ENCODE measurements at regions not wholly inside any gene's neighbourhood (a gene's known extent, or its start where the extent isn't known, plus 50 kb on each side); places are given as distances from the start of the nearest gene placed in this dataset.
"Not testable (repeated sequence)": the region's sequence is repeated elsewhere in the genome, so short reads cannot be mapped to it uniquely, and the experiment has no call there.

DNA sequence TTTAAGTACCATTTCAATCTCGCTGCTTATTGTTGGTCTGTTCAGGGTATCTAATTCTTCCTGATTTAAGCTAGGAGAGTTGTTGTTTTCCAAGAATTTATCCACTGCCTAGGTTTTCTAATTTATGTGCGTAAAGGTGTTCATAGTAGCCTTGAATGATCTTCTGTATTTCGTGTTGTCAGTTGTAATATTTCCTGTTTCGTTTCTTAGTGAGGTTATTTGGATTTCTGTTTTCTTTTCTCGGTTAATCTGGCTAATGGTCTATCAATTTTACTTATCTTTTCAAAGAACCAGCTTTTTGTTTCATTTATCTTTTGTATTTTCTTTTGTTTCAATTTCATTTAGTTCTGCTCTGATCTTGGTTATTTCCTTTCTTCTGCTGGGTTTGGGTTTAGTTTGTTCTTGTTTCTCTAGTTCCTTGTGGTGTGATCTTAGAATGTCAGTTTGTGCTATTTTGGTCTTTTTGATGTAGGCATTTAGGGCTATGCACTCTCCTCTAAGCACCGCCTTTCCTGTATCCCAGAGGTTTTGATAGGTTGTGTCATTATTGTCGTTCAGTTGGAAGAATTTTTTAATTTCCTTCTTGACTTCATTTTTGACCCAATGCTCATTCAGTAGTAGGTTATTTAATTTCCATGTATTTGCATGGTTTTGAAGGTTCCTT is 92.5 kb upstream of the CSRP2 start:
- not testable (repeated sequence) for DNase-seq

DNA sequence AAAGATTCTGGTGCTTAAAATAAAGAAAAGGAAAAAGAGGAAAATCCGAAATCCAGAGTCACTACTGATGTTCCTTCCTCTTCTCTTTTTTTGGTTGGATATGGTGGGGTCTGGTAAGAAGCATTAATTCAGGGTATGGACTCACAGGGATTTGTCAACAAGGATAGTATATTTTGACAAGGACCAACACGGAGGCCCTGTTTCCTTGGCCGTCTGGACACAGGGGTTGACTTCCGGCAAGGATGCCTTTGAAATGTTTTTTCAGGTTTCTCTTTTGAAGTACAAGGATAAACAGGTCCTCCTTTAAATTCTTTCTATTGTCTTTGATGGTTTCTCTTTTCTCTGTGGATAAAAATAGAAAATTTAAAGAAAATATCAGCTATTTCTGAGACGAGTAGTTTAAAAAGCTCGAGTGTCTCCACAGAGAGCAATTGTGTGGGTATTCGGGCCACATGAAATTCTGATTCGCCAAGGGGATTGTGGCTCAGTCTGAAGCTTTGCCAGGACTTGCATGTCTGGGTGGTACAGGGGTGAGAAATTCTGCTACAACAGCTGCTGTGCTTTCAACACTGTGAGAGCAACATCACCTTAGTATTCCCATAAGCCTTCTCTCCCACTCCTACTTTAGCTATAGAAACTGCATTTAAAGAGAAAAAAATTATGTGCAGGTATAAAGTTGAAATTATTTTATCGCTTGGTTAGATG is 88.5 kb upstream of the CSRP2 start:
- no peak for DNase-seq

DNA sequence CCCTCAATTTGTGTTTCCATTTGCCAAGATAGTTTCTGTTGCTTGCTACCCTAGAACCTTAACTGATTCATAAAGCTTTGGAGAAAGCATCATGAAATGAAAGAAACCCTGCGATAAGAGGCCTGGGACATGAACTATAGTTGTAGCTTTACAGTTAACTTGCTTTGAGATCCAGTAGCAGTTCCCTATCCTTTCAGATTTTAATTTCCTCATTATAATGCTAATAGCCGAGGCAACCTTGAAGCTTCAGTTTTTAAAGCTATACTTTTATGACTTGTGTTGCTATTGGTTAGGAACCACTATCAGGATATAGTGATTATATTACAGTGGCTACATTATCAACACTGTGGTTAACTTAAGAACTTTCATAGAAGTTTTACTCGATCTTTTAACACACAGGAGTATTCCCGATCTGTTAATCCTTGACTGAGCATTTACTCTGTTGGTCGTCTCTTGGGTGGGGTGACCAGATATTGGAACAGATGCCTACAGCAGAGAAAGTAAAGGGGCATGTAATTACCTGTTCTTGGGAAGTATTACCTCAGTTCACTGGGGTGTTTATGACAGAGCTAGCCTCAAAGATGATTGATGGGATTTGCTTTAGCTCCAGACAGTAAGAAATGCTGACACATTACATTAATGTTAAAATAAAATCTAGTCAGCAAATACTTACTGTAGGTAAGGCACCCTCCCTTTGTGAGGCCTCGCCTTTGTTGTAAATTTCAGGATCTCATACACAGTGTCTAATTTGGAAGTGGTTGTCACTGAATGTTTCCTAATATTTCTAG is 86.2 kb upstream of the CSRP2 start:
- DNase-seq, result no peak

DNA sequence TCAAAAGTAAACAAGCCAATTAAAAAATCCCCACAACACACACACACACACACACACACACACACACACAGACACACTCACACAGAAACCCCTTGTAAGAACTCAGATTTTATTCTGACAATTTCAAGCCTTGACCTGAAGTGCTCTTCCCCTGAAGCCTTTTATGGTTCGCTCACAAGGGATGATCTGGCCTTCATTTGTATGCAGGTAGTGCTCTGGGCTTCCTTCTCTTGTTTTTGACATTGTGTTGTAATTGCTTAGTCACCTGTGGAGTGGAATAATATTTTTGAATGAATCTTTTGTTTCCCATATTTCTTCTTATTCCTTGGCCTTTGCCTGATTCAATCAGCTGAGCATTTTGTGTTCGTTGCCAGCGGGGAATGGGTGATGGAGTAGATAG is 83.3 kb upstream of the CSRP2 start:
- DNase-seq, result no peak

- no peak for DNase-seq
Observed at GRCh38 chr12:76957301-76957700, 78.5 kb upstream of the CSRP2 start.

GRCh38 chr12:76952995-76953394 is 74.2 kb upstream of the CSRP2 start:
- DNase-seq, result no peak

- DNase-seq, result no peak
Observed at GRCh38 chr12:76948879-76949278, 70.1 kb upstream of the CSRP2 start.

- DNase-seq, result no peak
Observed at GRCh38 chr12:76947304-76947703, 68.5 kb upstream of the CSRP2 start.

DNA sequence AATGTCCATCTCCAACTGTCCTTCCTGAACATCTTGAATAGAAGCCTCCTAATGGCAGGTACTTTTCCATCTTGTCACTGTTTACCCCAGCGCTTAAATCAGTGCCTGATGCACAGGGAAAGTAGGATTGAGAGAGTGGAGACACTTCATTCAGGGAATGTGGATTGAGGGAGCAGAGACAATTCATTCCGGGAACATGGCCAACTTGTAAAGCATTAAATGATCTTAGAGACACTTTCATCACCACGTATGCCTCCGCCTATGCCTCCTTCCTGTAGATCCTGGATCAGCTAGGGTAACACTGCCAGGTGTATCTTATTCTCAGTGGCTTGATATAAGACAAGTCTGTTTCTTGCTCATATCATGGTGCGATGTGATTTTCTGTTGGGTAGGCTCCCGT is 67.6 kb upstream of the CSRP2 start:
- no peak for DNase-seq

DNA sequence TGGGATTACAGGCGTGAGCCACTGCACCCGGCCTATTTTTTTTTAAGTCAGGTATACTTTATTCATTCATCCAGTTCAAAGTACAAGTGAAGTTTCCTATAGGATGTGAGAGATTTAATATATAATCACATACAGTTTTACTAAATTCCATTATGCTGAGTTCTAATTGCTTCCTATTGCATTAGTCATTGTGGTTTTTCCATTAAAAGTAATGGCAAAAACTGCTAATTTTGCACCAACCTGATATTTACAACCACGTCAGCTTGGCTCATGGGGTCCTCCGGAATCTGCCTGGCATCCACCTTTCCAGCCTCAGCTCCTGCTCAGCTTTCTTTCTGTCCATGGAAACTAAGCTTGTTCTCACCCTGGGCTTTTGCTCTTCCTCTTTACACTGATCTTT is 67.0 kb upstream of the CSRP2 start:
- peak in 1 of 3 donors; percentile 9 for DNase-seq

GRCh38 chr12:76944892-76945291 is 66.1 kb upstream of the CSRP2 start:
- no peak for DNase-seq

- peak in 1 of 3 donors; percentile 16 for DNase-seq
Observed at GRCh38 chr12:76943008-76943407, 64.2 kb upstream of the CSRP2 start.

DNA sequence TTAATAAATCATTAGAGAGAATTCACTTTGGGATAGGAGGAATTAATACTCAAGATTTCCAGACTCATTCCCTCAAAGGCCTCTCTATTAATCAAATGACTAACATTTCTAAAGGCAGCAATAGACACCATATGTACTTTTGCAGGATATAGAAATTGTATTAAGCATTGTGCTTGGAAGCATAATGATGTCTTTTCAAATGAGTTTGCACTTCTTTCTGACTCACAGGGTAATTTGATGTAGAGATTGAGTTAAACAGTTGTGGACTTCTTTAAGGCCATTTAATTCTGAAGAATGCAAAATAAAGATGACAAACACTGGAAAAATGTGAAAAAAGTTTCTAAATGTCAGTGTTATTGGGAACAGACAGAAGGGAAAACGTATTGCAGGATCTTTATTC is 63.4 kb upstream of the CSRP2 start:
- no peak for DNase-seq

DNA sequence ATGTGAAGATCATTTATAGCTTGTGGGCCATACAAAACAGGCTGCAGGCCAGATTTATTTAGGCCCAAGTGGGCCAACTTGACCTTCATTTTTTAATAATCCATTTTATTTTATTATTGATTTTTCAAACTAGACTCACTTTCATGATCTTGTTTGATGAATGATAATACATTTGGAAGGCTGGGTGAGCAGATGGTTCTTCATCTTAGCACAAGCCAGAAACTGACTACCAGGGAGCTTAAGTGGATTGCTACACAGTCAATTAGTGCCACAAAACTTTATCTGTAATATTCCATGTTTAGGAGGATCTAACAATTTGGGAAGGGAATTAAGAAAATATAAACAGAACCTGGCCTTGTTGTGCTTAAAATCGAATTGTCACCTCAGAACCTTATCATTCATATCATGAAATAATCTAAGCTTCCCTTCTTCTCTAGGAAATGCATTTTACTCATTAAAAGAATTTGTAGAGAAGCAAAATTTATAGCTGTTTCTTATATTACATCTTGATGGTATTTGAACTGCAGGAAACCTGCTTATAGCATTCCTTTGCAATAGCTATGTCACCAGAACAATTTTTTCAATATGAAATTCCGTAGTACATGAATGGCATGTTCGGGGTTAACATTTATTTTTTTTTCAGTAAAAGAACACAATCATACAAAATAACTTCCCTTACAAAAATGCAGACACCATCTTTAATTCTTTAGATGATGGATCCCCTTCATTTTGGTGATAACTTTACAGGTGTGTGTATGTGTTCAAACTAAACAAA is 62.0 kb upstream of the CSRP2 start:
- DNase-seq, result peak in 1 of 3 donors; percentile 3

DNA sequence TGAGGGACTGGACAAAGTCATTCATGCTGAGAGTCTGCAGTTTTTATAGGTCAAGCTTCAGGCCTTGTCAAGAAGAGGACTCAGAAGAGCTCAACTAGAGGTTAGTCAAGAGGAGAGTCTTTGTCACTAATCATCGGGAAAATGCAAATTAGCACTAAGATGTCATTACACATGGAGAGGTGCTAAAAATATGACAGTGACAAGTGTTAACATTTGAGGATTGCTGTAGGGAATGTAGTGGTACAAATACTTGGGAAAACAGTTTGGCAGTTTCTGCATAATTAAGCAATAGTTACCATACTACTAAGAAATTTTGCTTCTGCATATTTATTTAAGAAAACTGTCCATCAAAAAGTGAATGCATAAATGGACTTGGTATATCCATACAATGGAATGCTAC is 60.9 kb upstream of the CSRP2 start:
- DNase-seq, result no peak

DNA sequence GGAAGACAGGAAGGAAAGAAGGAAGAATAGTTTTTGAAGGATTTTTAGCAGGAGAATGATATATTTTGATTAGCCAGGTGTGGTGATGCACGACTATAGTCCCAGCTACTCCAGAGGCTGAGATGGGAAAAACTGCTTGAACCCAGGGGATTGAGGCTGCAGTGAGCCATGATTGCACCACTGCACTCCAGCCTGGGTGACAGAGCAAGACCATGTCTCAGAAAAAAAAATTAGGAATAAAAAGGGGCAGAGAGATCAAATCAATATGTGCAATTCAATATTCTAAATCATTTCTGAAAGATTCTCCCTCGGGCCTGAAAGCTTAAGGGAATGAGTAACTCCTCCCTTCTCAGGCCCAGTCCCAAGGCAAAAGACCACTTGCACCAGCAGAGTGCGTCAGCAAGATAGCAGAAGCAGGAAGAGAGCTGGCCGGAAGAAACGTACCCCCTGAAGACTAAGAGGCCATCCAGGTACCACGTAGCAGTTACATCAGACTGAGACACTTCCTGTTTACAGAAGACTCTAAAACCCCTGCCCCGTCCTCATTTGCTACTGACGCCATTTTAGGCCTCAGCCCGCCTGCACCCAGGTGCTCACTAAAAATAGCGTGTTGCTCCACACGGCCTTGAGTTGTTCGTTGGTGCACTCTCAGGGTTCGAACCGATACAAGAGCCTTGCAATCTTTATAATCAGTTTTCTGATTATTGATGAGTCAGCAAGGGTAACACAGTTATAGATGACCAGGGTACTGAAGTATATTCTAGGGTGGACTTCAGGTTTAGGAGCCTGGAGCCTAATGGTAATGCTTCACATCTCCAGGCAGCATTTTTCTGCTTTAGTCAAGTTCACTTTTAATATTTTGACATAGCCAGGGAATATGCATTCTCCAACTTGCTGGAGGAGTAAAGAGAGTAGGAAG is 57.7 kb upstream of the CSRP2 start:
- peak in 1 of 3 donors; percentile 8 for DNase-seq

GRCh38 chr12:76933392-76933791 is 54.6 kb upstream of the CSRP2 start:
- not testable (repeated sequence) for DNase-seq

- peak in 1 of 3 donors; percentile 8 for DNase-seq
Observed at GRCh38 chr12:76929499-76929898, 50.7 kb upstream of the CSRP2 start.

Data from suppressor macrophage treated with lipopolysaccharide for 1 hour (primary cell).